Glutamatergic neuron (in vitro differentiated cells): ENCODE measurements at regions not wholly inside any gene's neighbourhood (a gene's known extent, or its start where the extent isn't known, plus 50 kb on each side); places are given as distances from the start of the nearest gene placed in this dataset.

Experiments used
- DNase-seq: peaks from one replicate; pipeline ENCODE4 v3.0.0; 2022
- H3K27ac Mint-ChIP-seq: one replicate; pipeline ENCODE4 v1.8.0; 2020; ENCODE audit warnings: mild to moderate bottlenecking, mixed read lengths, inconsistent platforms; ENCODE audit not compliant: unreplicated experiment
- H3K27me3 Mint-ChIP-seq: one replicate; pipeline ENCODE4 v1.8.0; 2020; ENCODE audit warnings: mild to moderate bottlenecking, moderate library complexity, mixed read lengths, inconsistent platforms; ENCODE audit not compliant: unreplicated experiment
- H3K36me3 Mint-ChIP-seq: one replicate; pipeline ENCODE4 v1.8.0; 2020; ENCODE audit warnings: mild to moderate bottlenecking, mixed read lengths, inconsistent platforms; ENCODE audit not compliant: unreplicated experiment
- H3K4me1 Mint-ChIP-seq: one replicate; pipeline ENCODE4 v1.8.0; 2020; ENCODE audit warnings: mild to moderate bottlenecking, low read depth, mixed read lengths, inconsistent platforms; ENCODE audit not compliant: unreplicated experiment
- H3K4me3 Mint-ChIP-seq: one replicate; pipeline ENCODE4 v1.8.0; 2020; ENCODE audit warnings: mild to moderate bottlenecking, mixed read lengths, inconsistent platforms; ENCODE audit not compliant: unreplicated experiment
- H3K9me3 Mint-ChIP-seq: one replicate; pipeline ENCODE4 v1.8.0; 2020; ENCODE audit warnings: mild to moderate bottlenecking, moderate library complexity, mixed read lengths, inconsistent platforms; ENCODE audit not compliant: unreplicated experiment
- CTCF ChIP-seq: fragments of 200-600 bp; sonication (generic); IDR thresholded peaks from one replicate; pipeline ENCODE4 v1.5.0; 2021; ENCODE audit not compliant: partially characterized antibody, unreplicated experiment

GRCh38 chr21:41689289-41689583 is 77.6 kb downstream of the RIPK4 start:
- no peak for DNase-seq
- no peak for TF ChIP-seq CTCF
- H3K27ac Mint-ChIP-seq, result no peak overlapping the region
- H3K4me3 Mint-ChIP-seq, result no peak overlapping the region
- no peaks in the 10 kb centered on the region for H3K36me3 Mint-ChIP-seq
- H3K27me3 Mint-ChIP-seq, result peaks cover 8% of the 10 kb centered on the region
- H3K9me3 Mint-ChIP-seq, result peaks cover 4% of the 10 kb centered on the region
- peaks cover 2% of the 10 kb centered on the region for H3K4me1 Mint-ChIP-seq

GRCh38 chr21:41687633-41688032 is 79.2 kb downstream of the RIPK4 start:
- peaks cover 7% of the 10 kb centered on the region for H3K9me3 Mint-ChIP-seq
- H3K4me1 Mint-ChIP-seq, result peaks cover 2% of the 10 kb centered on the region

GRCh38 chr21:41686664-41687063 is 80.2 kb downstream of the RIPK4 start:
- Mint-ChIP-seq H3K4me3 (no peak overlapping the region), H3K27me3 (peaks cover 6% of the 10 kb centered on the region), H3K27ac (no peak overlapping the region), H3K4me1 (peaks cover 5% of the 10 kb centered on the region), H3K9me3 (peaks cover 6% of the 10 kb centered on the region), H3K36me3 (no peaks in the 10 kb centered on the region)
- no peak for TF ChIP-seq CTCF
- DNase-seq, result no peak

More at GRCh38 chr21:41687633-41688032, 79.2 kb downstream of the RIPK4 start:
- Mint-ChIP-seq H3K27ac (no peak overlapping the region), H3K4me3 (no peak overlapping the region), H3K36me3 (no peaks in the 10 kb centered on the region), H3K27me3 (peaks cover 4% of the 10 kb centered on the region)
- TF ChIP-seq CTCF, result no peak
- DNase-seq, result no peak

GRCh38 chr21:41685511-41686149 is 81.2 kb downstream of the RIPK4 start:
- H3K27ac Mint-ChIP-seq, result no peak overlapping the region

More at GRCh38 chr21:41685511-41686149, 81.2 kb downstream of the RIPK4 start:
- H3K4me1 Mint-ChIP-seq, result peaks cover 5% of the 10 kb centered on the region
- peaks cover 6% of the 10 kb centered on the region for H3K27me3 Mint-ChIP-seq
- peaks cover 6% of the 10 kb centered on the region for H3K9me3 Mint-ChIP-seq
- TF ChIP-seq CTCF, result no peak
- DNase-seq, result no peak
- H3K4me3 Mint-ChIP-seq, result no peak overlapping the region
- H3K36me3 Mint-ChIP-seq, result no peaks in the 10 kb centered on the region
